Natural killer cell (primary cell): ENCODE measurements at regions not wholly inside any gene's neighbourhood (a gene's known extent, or its start where the extent isn't known, plus 50 kb on each side); places are given as distances from the start of the nearest gene placed in this dataset.

Source experiments
- ATAC-seq, 3 donors: fragments of 150-1000 bp in 2 of 3; fragments of 200-7000 bp in 1 of 3; cut with Tn5 transposase; 1 replicate in 1 of 3; 2 replicates in 2 of 3; pipeline ENCODE4 v1.10.0; 2021; ENCODE audit warnings: mild to moderate bottlenecking in 2 of 3, moderate library complexity in 2 of 3
- DNase-seq, 2 donors: peaks; one replicate each; pipeline versions ENCODE4 v3.0.0 to v3.0.0-alpha.2; 2013 to 2021; ENCODE audit warnings: mixed read lengths in 1 of 2
- H3K27ac ChIP-seq: one replicate; pipeline ENCODE4 v1.5.1; 2013; ENCODE audit warnings: mild to moderate bottlenecking, low read length
- H3K27me3 ChIP-seq: one replicate; pipeline ENCODE4 v1.6.1; 2013; ENCODE audit warnings: low read length; ENCODE audit not compliant: control insufficient read depth, insufficient read depth
- H3K36me3 ChIP-seq: one replicate; pipeline ENCODE4 v1.6.1; 2013; ENCODE audit warnings: low read length; ENCODE audit not compliant: control insufficient read depth, insufficient read depth
- H3K4me1 ChIP-seq: one replicate; pipeline ENCODE4 v1.6.1; 2013; ENCODE audit warnings: low read length; ENCODE audit not compliant: control insufficient read depth, insufficient read depth
- H3K4me3 ChIP-seq: one replicate; pipeline ENCODE4 v1.5.1; 2013; ENCODE audit warnings: low read length
- H3K9me3 ChIP-seq: one replicate; pipeline ENCODE4 v1.6.1; 2013; ENCODE audit warnings: low read length; ENCODE audit not compliant: control insufficient read depth, insufficient read depth
- H3K27ac Mint-ChIP-seq, 2 donors: one replicate each; pipeline ENCODE4 v1.8.0; 2022; ENCODE audit warnings: mild to moderate bottlenecking in 2 of 2, mixed read lengths in 2 of 2, moderate library complexity in 1 of 2
- H3K27me3 Mint-ChIP-seq, 2 donors: one replicate each; pipeline ENCODE4 v1.8.0; 2022; ENCODE audit warnings: low read depth in 2 of 2, mixed read lengths in 2 of 2
- H3K36me3 Mint-ChIP-seq: one replicate; pipeline ENCODE4 v1.8.0; 2022; ENCODE audit warnings: mixed read lengths
- H3K4me1 Mint-ChIP-seq, 2 donors: one replicate each; pipeline ENCODE4 v1.8.0; 2022; ENCODE audit warnings: mixed read lengths in 2 of 2
- H3K4me3 Mint-ChIP-seq: one replicate; pipeline ENCODE4 v1.8.0; 2022; ENCODE audit warnings: mild to moderate bottlenecking, moderate library complexity, mixed read lengths
- H3K9me3 Mint-ChIP-seq, 2 donors: one replicate each; pipeline ENCODE4 v1.8.0; 2022; ENCODE audit warnings: mixed read lengths in 2 of 2
- WGBS: methylation state at CpG from one replicate; pipeline ENCODE4 v1.1.7; 2013; ENCODE audit warnings: missing lambda C conversion rate; ENCODE audit not compliant: insufficient coverage; 5-methylcytosine and 5-hydroxymethylcytosine counted together
- intact Hi-C: fragments of 100-400 bp; cut with micrococcal nuclease; formaldehyde crosslinking; loops from one replicate; pipeline ENCODE4 v1.14.2; 2022
- TF ChIP-seq, protein P1 (sequence below): fragments of 200-600 bp; IDR thresholded peaks from one replicate; pipeline ENCODE4 v1.8.0; 2022; ENCODE audit warnings: antibody characterized with exemption

DNA sequence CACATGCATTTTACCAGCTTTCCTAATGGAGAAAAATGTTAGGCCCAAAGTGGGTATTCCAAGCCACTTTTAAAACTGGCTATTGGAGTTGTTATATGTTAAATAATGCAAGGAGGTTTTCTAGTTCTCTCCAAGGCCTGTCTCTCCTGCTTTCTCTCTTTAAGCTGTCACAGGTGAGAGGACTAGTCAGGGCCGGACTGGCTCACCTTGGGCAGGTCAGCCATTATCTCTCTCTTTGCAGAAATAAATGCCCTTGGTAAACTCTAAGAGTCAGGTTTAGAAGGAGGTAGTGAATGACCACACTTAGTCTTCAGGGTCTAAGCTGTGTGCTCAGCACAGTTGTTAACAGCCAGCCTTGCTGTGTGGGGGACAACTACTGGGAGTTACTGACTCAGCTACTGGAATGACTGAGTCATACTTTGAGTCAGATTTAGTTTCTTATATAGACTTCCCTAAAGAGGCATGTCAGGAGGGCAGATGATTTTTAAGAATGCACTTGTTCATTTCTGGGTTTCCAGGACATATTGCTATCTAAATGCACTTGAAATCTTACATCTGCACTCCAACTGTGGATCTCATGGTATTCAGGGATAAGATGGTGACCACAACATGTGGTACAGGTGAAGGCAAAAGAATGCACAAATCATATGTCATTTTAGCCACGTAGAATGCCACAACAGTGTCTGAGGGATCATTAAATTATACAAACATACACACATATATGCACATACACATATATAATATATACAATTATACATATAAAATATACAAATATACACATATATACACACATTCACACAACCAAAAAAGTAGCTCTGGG is 719.4 kb downstream of the EPM2A start:
- Histone ChIP-seq H3K9me3 (no peaks in the 10 kb centered on the region), H3K27ac (no peak overlapping the region), H3K36me3 (no peaks in the 10 kb centered on the region), H3K27me3 (no peaks in the 10 kb centered on the region), H3K4me3 (no peak overlapping the region), H3K4me1 (no peaks in the 10 kb centered on the region)
- intact Hi-C loops, result no loop called here
- WGBS, result 100% methylated on average over 1 of the region's 2 CpGs
- no peak for DNase-seq
- peak in 1 of 3 donors; percentile 31 for ATAC-seq
- no peak overlapping the region for H3K4me3 Mint-ChIP-seq
- TF ChIP-seq, protein P1, sequence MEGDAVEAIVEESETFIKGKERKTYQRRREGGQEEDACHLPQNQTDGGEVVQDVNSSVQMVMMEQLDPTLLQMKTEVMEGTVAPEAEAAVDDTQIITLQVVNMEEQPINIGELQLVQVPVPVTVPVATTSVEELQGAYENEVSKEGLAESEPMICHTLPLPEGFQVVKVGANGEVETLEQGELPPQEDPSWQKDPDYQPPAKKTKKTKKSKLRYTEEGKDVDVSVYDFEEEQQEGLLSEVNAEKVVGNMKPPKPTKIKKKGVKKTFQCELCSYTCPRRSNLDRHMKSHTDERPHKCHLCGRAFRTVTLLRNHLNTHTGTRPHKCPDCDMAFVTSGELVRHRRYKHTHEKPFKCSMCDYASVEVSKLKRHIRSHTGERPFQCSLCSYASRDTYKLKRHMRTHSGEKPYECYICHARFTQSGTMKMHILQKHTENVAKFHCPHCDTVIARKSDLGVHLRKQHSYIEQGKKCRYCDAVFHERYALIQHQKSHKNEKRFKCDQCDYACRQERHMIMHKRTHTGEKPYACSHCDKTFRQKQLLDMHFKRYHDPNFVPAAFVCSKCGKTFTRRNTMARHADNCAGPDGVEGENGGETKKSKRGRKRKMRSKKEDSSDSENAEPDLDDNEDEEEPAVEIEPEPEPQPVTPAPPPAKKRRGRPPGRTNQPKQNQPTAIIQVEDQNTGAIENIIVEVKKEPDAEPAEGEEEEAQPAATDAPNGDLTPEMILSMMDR, result no peak
- H3K36me3 Mint-ChIP-seq, result no peaks in the 10 kb centered on the region
- H3K9me3 Mint-ChIP-seq, result no peaks in the 10 kb centered on the region
- H3K4me1 Mint-ChIP-seq, result no peaks in the 10 kb centered on the region
- H3K27ac Mint-ChIP-seq, result no peak overlapping the region
- peaks cover 0 to 11% of the 10 kb centered on the region in 2 donors for H3K27me3 Mint-ChIP-seq

DNA sequence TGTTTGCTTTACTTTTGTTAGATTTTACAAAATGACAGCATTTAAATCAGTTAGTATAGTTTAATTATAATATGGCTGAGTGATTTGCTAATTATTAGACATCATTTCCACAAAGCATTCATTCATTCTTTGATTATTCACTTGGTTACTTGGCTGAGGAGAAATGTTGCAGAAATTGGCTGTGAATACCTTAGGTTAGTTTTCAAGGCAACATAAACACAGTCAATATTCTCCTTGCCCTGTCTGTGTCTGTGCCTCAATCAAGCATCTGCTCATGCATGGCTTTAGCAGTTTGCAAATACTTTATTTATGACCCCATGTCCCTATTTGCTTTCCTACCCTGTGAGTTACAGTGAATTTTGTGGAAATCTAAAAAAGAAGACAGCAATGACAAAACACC is 718.3 kb downstream of the EPM2A start:
- no peak overlapping the region for H3K27ac Mint-ChIP-seq
- no peaks in the 10 kb centered on the region for H3K4me1 Mint-ChIP-seq
- H3K27me3 Mint-ChIP-seq, result peaks cover 0 to 11% of the 10 kb centered on the region in 2 donors
- no peaks in the 10 kb centered on the region for H3K36me3 ChIP-seq
- no peaks in the 10 kb centered on the region for H3K9me3 Mint-ChIP-seq
- no peak overlapping the region for H3K4me3 Mint-ChIP-seq
- no peak overlapping the region for H3K27ac ChIP-seq
- intact Hi-C loops, result no loop called here
- H3K36me3 Mint-ChIP-seq, result no peaks in the 10 kb centered on the region
- no peaks in the 10 kb centered on the region for H3K4me1 ChIP-seq
- TF ChIP-seq, protein P1, result no peak
- H3K9me3 ChIP-seq, result no peaks in the 10 kb centered on the region
- H3K27me3 ChIP-seq, result no peaks in the 10 kb centered on the region
- DNase-seq, result no peak
- H3K4me3 ChIP-seq, result no peak overlapping the region
- ATAC-seq, result no peak

- no peak overlapping the region for H3K4me3 ChIP-seq
- no peaks in the 10 kb centered on the region for H3K36me3 Mint-ChIP-seq
- H3K4me1 Mint-ChIP-seq, result no peaks in the 10 kb centered on the region
- H3K4me1 ChIP-seq, result no peaks in the 10 kb centered on the region
- TF ChIP-seq, protein P1, result no peak
- WGBS, result 64% methylated on average over 1 of the region's 4 CpGs
- H3K27me3 ChIP-seq, result no peaks in the 10 kb centered on the region
- H3K27ac Mint-ChIP-seq, result no peak overlapping the region
- intact Hi-C loops, result no loop called here
- H3K9me3 ChIP-seq, result no peaks in the 10 kb centered on the region
- H3K27ac ChIP-seq, result no peak overlapping the region
- no peak for ATAC-seq
- DNase-seq, result no peak
- no peak overlapping the region for H3K4me3 Mint-ChIP-seq
- H3K9me3 Mint-ChIP-seq, result no peaks in the 10 kb centered on the region
- peaks cover 0 to 11% of the 10 kb centered on the region in 2 donors for H3K27me3 Mint-ChIP-seq
- no peaks in the 10 kb centered on the region for H3K36me3 ChIP-seq
Measured at GRCh38 chr6:145017516-145017915, 717.8 kb downstream of the EPM2A start.

DNA sequence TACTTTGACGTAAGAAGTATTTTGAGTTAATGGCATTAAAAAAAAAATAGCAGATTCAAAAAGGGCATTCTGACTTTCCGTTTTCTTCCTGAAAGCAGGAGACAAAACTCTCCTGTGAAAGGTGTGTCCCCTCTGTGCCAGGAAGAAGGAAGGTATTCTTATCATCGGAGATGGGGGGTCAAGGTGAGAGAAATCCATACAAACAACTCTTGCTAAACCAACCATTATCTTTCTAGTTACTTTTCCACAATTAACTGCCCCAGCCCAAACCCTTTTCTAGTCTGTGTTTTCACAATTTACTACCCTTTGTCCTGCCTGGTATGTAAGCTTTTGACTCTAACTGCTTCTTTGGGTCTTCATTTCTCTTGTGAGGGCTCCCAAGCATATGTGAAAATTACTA is 717.3 kb downstream of the EPM2A start:
- DNase-seq (no peak), ATAC-seq (no peak)
- H3K27me3 Mint-ChIP-seq, result peaks cover 0 to 11% of the 10 kb centered on the region in 2 donors
- no peaks in the 10 kb centered on the region for H3K9me3 ChIP-seq
- no peaks in the 10 kb centered on the region for H3K36me3 Mint-ChIP-seq
- H3K4me1 ChIP-seq, result no peaks in the 10 kb centered on the region
- intact Hi-C loops, result no loop called here
- 86% methylated on average over 3 of the region's 3 CpGs for WGBS
- TF ChIP-seq, protein P1, result no peak
- H3K27ac Mint-ChIP-seq, result no peak overlapping the region
- H3K4me3 ChIP-seq, result no peak overlapping the region
- no peaks in the 10 kb centered on the region for H3K4me1 Mint-ChIP-seq
- H3K27me3 ChIP-seq, result no peaks in the 10 kb centered on the region
- no peaks in the 10 kb centered on the region for H3K36me3 ChIP-seq
- H3K9me3 Mint-ChIP-seq, result no peaks in the 10 kb centered on the region
- no peak overlapping the region for H3K27ac ChIP-seq
- H3K4me3 Mint-ChIP-seq, result no peak overlapping the region
